ENCODE measurements at regions not wholly inside any gene's neighbourhood (a gene's known extent, or its start where the extent isn't known, plus 50 kb on each side); places are given as distances from the start of the nearest gene placed in this dataset.

DNA sequence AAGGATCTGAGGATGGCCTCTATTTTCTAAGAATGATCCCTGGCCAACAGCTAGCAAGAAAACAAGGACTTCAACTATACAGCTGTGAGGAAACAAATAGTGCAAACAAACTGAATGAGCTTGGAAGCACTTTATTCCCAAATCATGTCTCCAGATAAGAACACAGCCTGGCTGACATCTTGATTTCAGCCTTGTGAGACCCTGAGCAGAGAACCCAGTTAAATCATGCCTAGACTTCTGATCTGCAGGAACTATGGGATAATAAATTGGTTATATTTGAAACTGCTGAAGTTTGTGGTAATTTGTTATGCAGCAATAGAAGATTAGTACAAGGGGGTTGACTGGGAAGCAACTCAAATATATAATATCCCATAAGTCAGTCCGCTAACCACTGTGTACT is 183.9 kb upstream of the BMP4 start:
- TF ChIP-seq, protein P1, sequence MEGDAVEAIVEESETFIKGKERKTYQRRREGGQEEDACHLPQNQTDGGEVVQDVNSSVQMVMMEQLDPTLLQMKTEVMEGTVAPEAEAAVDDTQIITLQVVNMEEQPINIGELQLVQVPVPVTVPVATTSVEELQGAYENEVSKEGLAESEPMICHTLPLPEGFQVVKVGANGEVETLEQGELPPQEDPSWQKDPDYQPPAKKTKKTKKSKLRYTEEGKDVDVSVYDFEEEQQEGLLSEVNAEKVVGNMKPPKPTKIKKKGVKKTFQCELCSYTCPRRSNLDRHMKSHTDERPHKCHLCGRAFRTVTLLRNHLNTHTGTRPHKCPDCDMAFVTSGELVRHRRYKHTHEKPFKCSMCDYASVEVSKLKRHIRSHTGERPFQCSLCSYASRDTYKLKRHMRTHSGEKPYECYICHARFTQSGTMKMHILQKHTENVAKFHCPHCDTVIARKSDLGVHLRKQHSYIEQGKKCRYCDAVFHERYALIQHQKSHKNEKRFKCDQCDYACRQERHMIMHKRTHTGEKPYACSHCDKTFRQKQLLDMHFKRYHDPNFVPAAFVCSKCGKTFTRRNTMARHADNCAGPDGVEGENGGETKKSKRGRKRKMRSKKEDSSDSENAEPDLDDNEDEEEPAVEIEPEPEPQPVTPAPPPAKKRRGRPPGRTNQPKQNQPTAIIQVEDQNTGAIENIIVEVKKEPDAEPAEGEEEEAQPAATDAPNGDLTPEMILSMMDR (optimal IDR thresholded peaks at IDR 0.05 in 1 of 3, IDR thresholded peaks at IDR 0.05 in 1 of 3, conservative IDR thresholded peaks at IDR 0.05 in 1 of 3; ENCODE audit: extremely low read depth in 1 of 3, insufficient read depth in 2 of 3, low read length in 3 of 3), result no peak
- no peak for TF ChIP-seq EZH2 (IDR thresholded peaks at IDR 0.05; ENCODE audit: low read length)
